HT-29 (cell line): ENCODE measurements at regions not wholly inside any gene's neighbourhood (a gene's known extent, or its start where the extent isn't known, plus 50 kb on each side); places are given as distances from the start of the nearest gene placed in this dataset.
A peak's percentile ranks its signal among the peaks of the same experiment; 100 is the strongest.

Source experiments
- DNase-seq: peaks from one replicate; pipeline ENCODE4 v3.0.0-alpha.2; 2015; ENCODE audit warnings: low spot score

DNA sequence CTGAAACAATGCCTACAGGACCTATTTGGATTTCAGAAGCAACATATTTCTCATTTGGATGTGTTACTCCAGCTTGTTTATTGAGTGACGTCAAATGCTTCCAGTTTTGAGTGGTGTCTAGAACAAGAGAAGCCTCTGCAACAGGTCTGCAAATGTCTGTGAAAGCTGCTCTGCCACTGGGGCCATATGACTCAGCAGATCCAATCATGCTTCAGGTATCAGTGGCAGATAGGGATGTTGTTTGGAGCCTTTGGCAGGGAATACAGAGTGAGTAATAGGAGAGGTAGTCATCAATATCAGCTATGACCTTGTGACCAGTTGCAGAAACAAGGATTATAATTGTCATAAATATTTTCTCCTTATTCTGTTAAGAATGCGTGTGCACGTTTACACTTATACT, 141.1 kb upstream of the ZXDA start:
- DNase-seq = no peak

DNA sequence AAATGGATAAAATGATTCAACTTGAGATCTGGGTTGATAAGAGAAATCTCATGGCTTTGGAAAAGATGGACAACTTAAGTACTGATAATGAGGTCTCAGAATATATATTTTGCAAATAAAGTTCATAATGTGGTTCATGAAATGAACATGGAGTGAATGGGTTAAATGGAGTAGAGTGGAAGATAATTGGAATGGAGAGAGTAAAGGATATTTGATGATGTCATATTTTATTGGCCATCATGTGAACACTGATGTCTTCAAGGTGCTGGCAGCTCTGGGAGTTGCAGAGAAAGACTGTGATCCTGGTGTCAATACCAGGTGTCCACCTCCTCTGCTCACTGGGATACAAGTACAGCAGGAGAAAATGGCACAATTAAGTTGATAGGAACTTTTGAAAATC, 133.9 kb upstream of the ZXDA start:
- no peak for DNase-seq

DNA sequence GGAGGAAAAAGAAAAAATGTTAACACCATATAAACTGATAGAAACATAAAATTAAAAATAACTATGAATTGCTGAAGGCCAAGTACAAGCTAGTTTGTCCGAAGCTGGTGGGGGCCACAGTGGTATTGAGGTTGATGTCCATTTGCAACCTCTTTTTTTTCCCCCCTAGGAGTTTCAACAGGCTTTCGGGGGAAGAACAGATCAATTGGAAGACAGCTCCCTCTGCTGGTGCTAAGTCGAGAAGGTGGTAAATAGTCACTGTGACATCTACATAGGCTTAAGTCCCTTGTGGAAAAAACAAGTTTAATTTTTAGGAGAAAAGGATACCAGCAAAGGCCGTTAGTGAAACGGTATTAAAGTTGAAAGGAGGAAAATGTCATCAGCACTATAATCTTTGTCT, 115.7 kb upstream of the ZXDA start:
- DNase-seq = peak; percentile 49

DNA sequence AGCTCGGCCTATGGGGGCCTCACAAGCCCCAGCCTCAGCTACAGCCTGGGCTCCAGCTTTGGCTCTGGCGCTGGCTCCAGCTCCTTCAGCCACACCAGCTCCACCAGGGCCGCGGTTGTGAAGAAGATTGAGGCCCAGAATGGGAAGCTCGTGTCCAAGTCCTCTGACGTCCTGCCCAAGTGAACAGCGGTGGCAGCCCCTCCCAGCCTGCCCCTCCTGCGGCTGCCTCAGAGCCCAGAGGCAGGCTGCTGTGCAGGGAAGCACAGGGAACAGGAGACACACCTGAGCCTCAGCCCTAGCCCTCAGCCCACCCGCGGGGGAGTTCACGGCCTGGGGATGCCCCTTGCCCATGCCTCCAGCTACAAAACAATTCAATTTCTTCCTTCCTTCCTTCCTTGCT, 75.7 kb upstream of the ZXDA start:
- DNase-seq = no peak

DNA sequence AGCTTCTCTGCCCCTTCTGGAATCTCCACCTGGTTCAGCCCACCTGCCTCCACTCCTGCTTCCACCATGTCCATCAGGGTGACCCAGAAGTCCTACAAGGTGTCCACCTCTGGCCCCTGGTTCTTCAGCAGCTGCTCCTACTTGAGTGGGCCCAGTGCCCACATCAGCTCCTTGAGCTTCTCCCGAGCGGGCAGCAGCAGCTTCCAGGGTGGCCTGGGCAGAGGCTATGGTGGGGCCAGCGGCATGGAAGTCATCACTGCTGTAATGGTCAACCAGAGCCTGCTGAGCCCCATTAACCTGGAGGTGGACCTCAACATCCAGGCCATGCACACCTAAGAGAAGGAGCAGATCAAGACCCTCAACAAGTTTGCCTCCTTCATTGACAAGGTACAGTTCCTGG, 74.4 kb upstream of the ZXDA start:
- no peak for DNase-seq

DNA sequence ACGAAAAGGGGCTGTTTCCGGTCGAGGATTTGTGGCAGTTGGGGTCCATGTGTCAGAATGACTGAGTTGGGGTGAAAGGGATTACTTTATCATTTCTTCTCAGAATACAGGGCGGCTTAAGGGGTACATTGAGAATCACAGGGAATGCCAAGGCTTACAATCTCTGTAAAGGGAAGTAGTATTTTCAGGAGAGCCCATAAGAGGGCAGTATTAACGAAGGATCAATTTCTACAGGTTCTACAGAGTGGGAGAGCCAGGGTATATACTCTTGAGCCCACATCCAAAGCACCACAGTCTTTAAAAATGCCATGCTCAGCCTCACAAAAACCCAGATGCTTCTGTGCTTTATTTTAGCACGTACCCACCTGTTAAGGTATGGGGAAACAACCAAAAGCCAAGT, 67.7 kb upstream of the ZXDA start:
- DNase-seq = peak; percentile 35

DNA sequence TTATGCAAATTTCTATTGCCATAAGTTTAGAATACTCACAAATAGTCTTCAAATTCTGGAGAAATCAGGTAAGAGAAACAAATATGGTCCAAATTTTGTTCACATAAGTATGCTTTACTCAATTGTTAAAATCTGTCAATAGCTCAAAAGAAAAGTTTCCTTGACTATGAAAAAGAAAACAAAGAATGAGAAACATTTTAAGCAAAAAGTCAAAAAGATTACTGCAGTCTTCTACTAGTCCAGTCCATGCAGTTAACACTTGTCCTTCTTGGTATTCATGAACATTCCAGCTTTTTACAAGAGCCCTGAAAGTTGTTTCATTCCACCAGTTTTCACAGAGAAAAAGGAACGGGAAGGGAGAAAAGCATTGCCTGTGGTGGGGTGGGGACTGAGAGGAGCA, 54.7 kb upstream of the ZXDA start:
- no peak for DNase-seq
